H9 (cell line): ENCODE measurements at regions not wholly inside any gene's neighbourhood (a gene's known extent, or its start where the extent isn't known, plus 50 kb on each side); places are given as distances from the start of the nearest gene placed in this dataset.

Source experiments
- DNase-seq: peaks from one replicate; pipeline ENCODE4 v3.0.0-alpha.2; 2017
- H2AFZ ChIP-seq: one replicate; pipeline ENCODE4 v1.6.1; 2013; ENCODE audit warnings: mild to moderate bottlenecking, low read length, control low read depth, moderate library complexity
- H2AK5ac ChIP-seq: 2 replicates; pipeline ENCODE4 v1.6.1; 2013; ENCODE audit warnings: low read length, control low read depth, mixed read lengths; ENCODE audit not compliant: insufficient read length
- H2BK120ac ChIP-seq: one replicate; pipeline ENCODE4 v1.6.1; 2013; ENCODE audit warnings: low read depth, mild to moderate bottlenecking, low read length, control low read depth, inconsistent platforms; ENCODE audit not compliant: poor library complexity, severe bottlenecking
- H2BK12ac ChIP-seq: 2 replicates; pipeline ENCODE4 v1.6.1; 2013; ENCODE audit warnings: low read length, control low read depth, mixed read lengths, low read depth; ENCODE audit not compliant: insufficient read length
- H2BK15ac ChIP-seq: 2 replicates; pipeline ENCODE4 v1.6.1; 2013; ENCODE audit warnings: low read depth, low read length, control low read depth
- H2BK20ac ChIP-seq: one replicate; pipeline ENCODE4 v1.6.1; 2013; ENCODE audit warnings: low read depth, mild to moderate bottlenecking, low read length, control low read depth, inconsistent platforms; ENCODE audit not compliant: poor library complexity, severe bottlenecking
- H2BK5ac ChIP-seq: 2 replicates; pipeline ENCODE4 v1.6.1; 2013; ENCODE audit warnings: low read length, control low read depth, mixed read lengths; ENCODE audit not compliant: insufficient read length
- H3K14ac ChIP-seq: 2 replicates; pipeline ENCODE4 v1.6.1; 2013; ENCODE audit warnings: low read length, control low read depth; ENCODE audit not compliant: insufficient read depth
- H3K18ac ChIP-seq: 2 replicates; pipeline ENCODE4 v1.6.1; 2013; ENCODE audit warnings: low read depth, mild to moderate bottlenecking, mixed read lengths, low read length, control low read depth; ENCODE audit not compliant: insufficient read length
- H3K23ac ChIP-seq: 2 replicates; pipeline ENCODE4 v1.6.1; 2013; ENCODE audit warnings: low read length, control low read depth, mixed read lengths, low read depth; ENCODE audit not compliant: insufficient read length
- H3K23me2 ChIP-seq: 2 replicates; pipeline ENCODE4 v1.6.1; 2013; ENCODE audit warnings: low read depth, mild to moderate bottlenecking, mixed read lengths, low read length, control low read depth; ENCODE audit not compliant: insufficient read length, poor library complexity, severe bottlenecking
- H3K27ac ChIP-seq: 2 replicates; pipeline ENCODE4 v1.5.1; 2013; ENCODE audit warnings: low read length, control low read depth, mixed read lengths, low read depth; ENCODE audit not compliant: insufficient read length
- H3K27me3 ChIP-seq: 2 replicates; pipeline ENCODE4 v1.6.1; 2013; ENCODE audit warnings: low read length, control low read depth, inconsistent platforms; ENCODE audit not compliant: insufficient read depth
- H3K4ac ChIP-seq: 2 replicates; pipeline ENCODE4 v1.6.1; 2013; ENCODE audit warnings: low read depth, mild to moderate bottlenecking, control low read depth, inconsistent platforms, low read length, moderate library complexity
- H3K4me1 ChIP-seq: 2 replicates; pipeline ENCODE4 v1.6.1; 2013; ENCODE audit warnings: low read length, control low read depth, inconsistent platforms; ENCODE audit not compliant: insufficient read depth
- H3K4me2 ChIP-seq: 2 replicates; pipeline ENCODE4 v1.6.1; 2013; ENCODE audit warnings: low read length, control low read depth, mixed read lengths; ENCODE audit not compliant: insufficient read length, insufficient read depth
- H3K56ac ChIP-seq: 2 replicates; pipeline ENCODE4 v1.6.1; 2013; ENCODE audit warnings: low read depth, mild to moderate bottlenecking, mixed read lengths, low read length, control low read depth; ENCODE audit not compliant: insufficient read length
- H3K79me1 ChIP-seq: 2 replicates; pipeline ENCODE4 v1.6.1; 2013; ENCODE audit warnings: low read depth, mild to moderate bottlenecking, moderate library complexity, low read length, control low read depth, inconsistent platforms; ENCODE audit not compliant: insufficient read depth, poor library complexity, severe bottlenecking
- H3K79me2 ChIP-seq: 2 replicates; pipeline ENCODE4 v1.6.1; 2013; ENCODE audit warnings: low read length, control low read depth, inconsistent platforms; ENCODE audit not compliant: insufficient read depth
- H3K9ac ChIP-seq: 2 replicates; pipeline ENCODE4 v1.6.1; 2013; ENCODE audit warnings: low read length, control low read depth, mixed read lengths; ENCODE audit not compliant: insufficient read length; ENCODE audit errors: extremely low read depth
- H3K9me3 ChIP-seq: one replicate; pipeline ENCODE4 v1.6.1; 2013; ENCODE audit warnings: low read depth, low read length, inconsistent platforms; ENCODE audit not compliant: control insufficient read depth
- H3T11ph ChIP-seq: one replicate; pipeline ENCODE4 v1.6.1; 2013; ENCODE audit warnings: mild to moderate bottlenecking, low read length, control low read depth, inconsistent platforms
- H4K20me1 ChIP-seq: one replicate; pipeline ENCODE4 v1.6.1; 2013; ENCODE audit not compliant: control insufficient read depth, insufficient read length, insufficient read depth
- H4K5ac ChIP-seq: 2 replicates; pipeline ENCODE4 v1.6.1; 2013; ENCODE audit warnings: low read depth, mild to moderate bottlenecking, mixed read lengths, low read length, control low read depth; ENCODE audit not compliant: insufficient read length
- H4K8ac ChIP-seq: replicated peaks from 2 replicates; pipeline ENCODE4 v1.6.1; 2013; ENCODE audit warnings: low read length, control low read depth, mixed read lengths, low read depth; ENCODE audit not compliant: insufficient read length
- H4K91ac ChIP-seq: 2 replicates; pipeline ENCODE4 v1.6.1; 2013; ENCODE audit warnings: low read depth, mild to moderate bottlenecking, moderate library complexity, mixed read lengths, low read length, control low read depth; ENCODE audit not compliant: insufficient read length
- H3K27ac Mint-ChIP-seq, 3 experiments: 2 replicates in 2 of 3; 3 replicates in 1 of 3; pipeline ENCODE4 v1.8.0; 2020 to 2021; ENCODE audit warnings: mixed read lengths in 3 of 3, mild to moderate bottlenecking in 1 of 3, moderate library complexity in 1 of 3
- H3K27me3 Mint-ChIP-seq: 2 replicates; pipeline ENCODE4 v1.8.0; 2021; ENCODE audit warnings: low read depth, mild to moderate bottlenecking, moderate library complexity, mixed read lengths
- H3K36me3 Mint-ChIP-seq, 3 experiments: 2 replicates in 2 of 3; 3 replicates in 1 of 3; pipeline ENCODE4 v1.8.0; 2020 to 2021; ENCODE audit warnings: low read depth in 3 of 3, mixed read lengths in 3 of 3; ENCODE audit not compliant: insufficient read depth in 1 of 3
- H3K4me1 Mint-ChIP-seq, 2 experiments: 2 replicates each; pipeline ENCODE4 v1.8.0; 2020; ENCODE audit warnings: mixed read lengths in 2 of 2
- H3K4me3 Mint-ChIP-seq, 2 experiments: 2 replicates in 1 of 2; 3 replicates in 1 of 2; pipeline ENCODE4 v1.8.0; 2020 to 2021; ENCODE audit warnings: mild to moderate bottlenecking in 2 of 2, mixed read lengths in 2 of 2, moderate library complexity in 1 of 2
- H3K9me3 Mint-ChIP-seq, 2 experiments: 2 replicates in 1 of 2; 3 replicates in 1 of 2; pipeline ENCODE4 v1.8.0; 2020; ENCODE audit warnings: mild to moderate bottlenecking in 2 of 2, mixed read lengths in 2 of 2, moderate library complexity in 1 of 2
- CTCF ChIP-seq: fragments of 200-600 bp; sonication (generic); conservative IDR thresholded peaks from 3 replicates; pipeline ENCODE4 v1.8.0; 2021; ENCODE audit warnings: antibody characterized with exemption, mild to moderate bottlenecking
- WGBS: extraction: QIAGEN DNeasy Blood & Tissue Kit; methylation state at CpG from one replicate; pipeline ENCODE4 v1.1.7; 2013; ENCODE audit warnings: missing lambda C conversion rate, low lambda C conversion rate, mixed read lengths; ENCODE audit not compliant: insufficient read length; ENCODE audit errors: extremely low coverage; 5-methylcytosine and 5-hydroxymethylcytosine counted together

GRCh38 chr16:8005096-8005860 lies 585.0 kb downstream of the TMEM114 start:
- H3K18ac ChIP-seq = no peak overlapping the region
- no peaks in the 10 kb centered on the region for H3K27me3 ChIP-seq
- H3K23me2 ChIP-seq = no peaks in the 10 kb centered on the region
- H3T11ph ChIP-seq = no peak overlapping the region
- TF ChIP-seq CTCF = no peak
- H3K9me3 ChIP-seq = no peaks in the 10 kb centered on the region
- Mint-ChIP-seq H3K27me3 (no peaks in the 10 kb centered on the region; the same call in 1 of the 2 replicates), H3K27ac (no peak overlapping the region), H3K4me1 (no peaks in the 10 kb centered on the region), H3K36me3 (peaks cover 0 to 2% (median 0%) of the 10 kb centered on the region in 3 experiments; a peak in 2 of 7 replicates), H3K4me3 (no peak overlapping the region), H3K9me3 (peaks cover 5 to 7% of the 10 kb centered on the region in 2 experiments; a peak in 3 of 5 replicates)
- no peaks in the 10 kb centered on the region for H3K79me2 ChIP-seq
- no peaks in the 10 kb centered on the region for H3K4me1 ChIP-seq
- H2BK12ac ChIP-seq = no peak overlapping the region
- H3K23ac ChIP-seq = no peak overlapping the region
- H4K8ac ChIP-seq = no peak overlapping the region
- no peak overlapping the region for H3K27ac ChIP-seq
- no peak overlapping the region for H4K91ac ChIP-seq
- H4K20me1 ChIP-seq = no peaks in the 10 kb centered on the region
- no peak for DNase-seq
- H2BK120ac ChIP-seq = no peak overlapping the region
- H3K79me1 ChIP-seq = no peaks in the 10 kb centered on the region
- no peak overlapping the region for H2BK5ac ChIP-seq
- H3K9ac ChIP-seq = no peak overlapping the region
- H2BK15ac ChIP-seq = no peak overlapping the region
- WGBS = no CpG with 5 or more reads among the region's 10 CpGs
- H3K4ac ChIP-seq = no peak overlapping the region
- no peak overlapping the region for H4K5ac ChIP-seq
- no peak overlapping the region for H3K56ac ChIP-seq
- no peak overlapping the region for H2AFZ ChIP-seq
- H2BK20ac ChIP-seq = no peak overlapping the region
- no peak overlapping the region for H2AK5ac ChIP-seq
- H3K14ac ChIP-seq = no peak overlapping the region
- H3K4me2 ChIP-seq = no peak overlapping the region
